ENCODE measurements at regions not wholly inside any gene's neighbourhood (a gene's known extent, or its start where the extent isn't known, plus 50 kb on each side); places are given as distances from the start of the nearest gene placed in this dataset.
"Not testable (repeated sequence)": the region's sequence is repeated elsewhere in the genome, so short reads cannot be mapped to it uniquely, and the experiment has no call there.

GRCh38 chr16:64282181-64282580, 839.7 kb downstream of the CDH11 start:
- no peak for DNase-seq

- no peak for DNase-seq
These were observed 841.5 kb downstream of the CDH11 start for GRCh38 chr16:64280317-64280716.

- DNase-seq = no peak
These were observed 843.7 kb downstream of the CDH11 start for GRCh38 chr16:64278196-64278595.

- no peak for DNase-seq
These were observed 845.2 kb downstream of the CDH11 start for GRCh38 chr16:64276646-64277045.

GRCh38 chr16:64272028-64272427, 849.8 kb downstream of the CDH11 start:
- DNase-seq = no peak

GRCh38 chr16:64269756-64270155, 852.1 kb downstream of the CDH11 start:
- no peak for DNase-seq

- DNase-seq = no peak
These were observed 856.1 kb downstream of the CDH11 start for GRCh38 chr16:64265756-64266155.

GRCh38 chr16:64260631-64261401, 861.0 kb downstream of the CDH11 start:
- DNase-seq = not testable (repeated sequence)

- DNase-seq = no peak
These were observed 867.2 kb downstream of the CDH11 start for GRCh38 chr16:64254443-64255367.

GRCh38 chr16:64253525-64253924, 868.3 kb downstream of the CDH11 start:
- no peak for DNase-seq

GRCh38 chr16:64253096-64253495, 868.8 kb downstream of the CDH11 start:
- DNase-seq = no peak

- DNase-seq = no peak
These were observed 870.1 kb downstream of the CDH11 start for GRCh38 chr16:64251742-64252141.

GRCh38 chr16:64250866-64251265, 871.0 kb downstream of the CDH11 start:
- DNase-seq = no peak

GRCh38 chr16:64242492-64242891, 879.4 kb downstream of the CDH11 start:
- DNase-seq = no peak

GRCh38 chr16:64240586-64240985, 881.3 kb downstream of the CDH11 start:
- no peak for DNase-seq

GRCh38 chr16:64238571-64238970, 883.3 kb downstream of the CDH11 start:
- no peak for DNase-seq

GRCh38 chr16:64236316-64236715, 885.5 kb downstream of the CDH11 start:
- no peak for DNase-seq

GRCh38 chr16:64234200-64234599, 887.7 kb downstream of the CDH11 start:
- DNase-seq = no peak

GRCh38 chr16:64225696-64226095, 896.2 kb downstream of the CDH11 start:
- no peak for DNase-seq

GRCh38 chr16:64225036-64225435, 896.8 kb downstream of the CDH11 start:
- no peak for DNase-seq

- no peak for DNase-seq
These were observed 903.9 kb downstream of the CDH11 start for GRCh38 chr16:64217789-64218535.

GRCh38 chr16:64215730-64216129, 906.1 kb downstream of the CDH11 start:
- DNase-seq = no peak

GRCh38 chr16:64211331-64211730, 910.5 kb downstream of the CDH11 start:
- DNase-seq = no peak

Data from NCI-H1930 (cell line).